HEK293T (cell line): ENCODE measurements at regions not wholly inside any gene's neighbourhood (a gene's known extent, or its start where the extent isn't known, plus 50 kb on each side); places are given as distances from the start of the nearest gene placed in this dataset.

ENCODE experiments used
- CTBP1 ChIP-seq: fragments of 450-650 bp; IDR thresholded peaks from 2 replicates; pipeline ENCODE4 v1.6.1; 2016; ENCODE audit warnings: borderline replicate concordance
- ELF4 ChIP-seq: fragments of 450-650 bp; IDR thresholded peaks from 2 replicates; pipeline ENCODE4 v1.6.1; 2017; ENCODE audit warnings: antibody characterized with exemption
- FOXA1 ChIP-seq: fragments of 450-650 bp; IDR thresholded peaks from 2 replicates; pipeline ENCODE4 v1.6.1; 2016; ENCODE audit warnings: mild to moderate bottlenecking
- FOXK2 ChIP-seq: fragments of 450-650 bp; IDR thresholded peaks from 2 replicates; pipeline ENCODE4 v1.6.1; 2016; ENCODE audit warnings: mild to moderate bottlenecking
- FOXM1 ChIP-seq: fragments of 450-650 bp; IDR thresholded peaks from 2 replicates; pipeline ENCODE4 v1.6.1; 2017; ENCODE audit warnings: mild to moderate bottlenecking, borderline replicate concordance
- PKNOX1 ChIP-seq: fragments of 450-650 bp; IDR thresholded peaks from 2 replicates; pipeline ENCODE4 v1.6.1; 2016
- SP1 ChIP-seq: fragments of 450-650 bp; IDR thresholded peaks from 2 replicates; pipeline ENCODE4 v1.6.1; 2017
- SUZ12 ChIP-seq: fragments of 450-650 bp; IDR thresholded peaks from 2 replicates; pipeline ENCODE4 v1.6.1; 2016; ENCODE audit warnings: mild to moderate bottlenecking
- TARDBP ChIP-seq: fragments of 450-650 bp; IDR thresholded peaks from 2 replicates; pipeline ENCODE4 v1.6.1; 2016

DNA sequence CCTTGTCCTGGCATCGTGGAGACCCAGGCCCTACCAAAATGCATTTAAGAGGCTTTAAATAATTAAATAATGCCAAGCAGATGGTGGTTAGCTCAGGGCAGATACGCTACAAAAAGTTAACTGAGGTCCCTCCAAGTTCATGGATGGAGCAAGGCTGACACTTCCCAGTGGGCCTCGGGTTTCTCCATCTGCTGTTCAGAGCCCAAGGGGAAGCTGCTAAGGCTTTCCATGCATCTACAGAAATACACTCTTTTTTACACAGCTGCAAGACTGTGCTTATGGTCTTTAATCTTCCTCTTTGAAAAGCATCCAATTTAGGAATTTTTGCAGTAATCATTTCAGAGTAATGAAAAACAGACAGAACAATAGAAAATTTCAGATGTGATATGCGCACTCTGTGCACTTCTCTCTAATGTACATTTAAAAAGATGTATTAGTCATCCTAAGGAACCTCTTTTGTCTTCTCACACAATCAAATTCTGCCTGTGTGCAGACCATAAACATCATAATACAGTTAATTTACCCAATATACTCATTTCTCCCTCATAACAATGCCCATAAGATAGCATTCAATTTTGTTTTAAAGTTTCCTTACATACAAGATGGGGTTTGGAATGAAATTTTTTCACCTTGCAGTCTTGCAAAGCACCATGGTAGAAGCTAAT lies 173.2 kb upstream of the ATP1B1 start:
- no peak for TF ChIP-seq SUZ12
- no peak for TF ChIP-seq FOXA1
- TF ChIP-seq FOXM1 = no peak
- no peak for TF ChIP-seq FOXK2
- no peak for TF ChIP-seq TARDBP
- TF ChIP-seq PKNOX1 = no peak
- no peak for TF ChIP-seq ELF4
- no peak for TF ChIP-seq CTBP1
- TF ChIP-seq SP1 = no peak
